Activated T-cell treated with anti-CD3 and anti-CD28 coated beads for 24 hours (primary cell): ENCODE measurements at regions not wholly inside any gene's neighbourhood (a gene's known extent, or its start where the extent isn't known, plus 50 kb on each side); places are given as distances from the start of the nearest gene placed in this dataset.

Experiments used
- DNase-seq: peaks from one replicate; pipeline ENCODE4 v3.0.0-alpha.2; 2020; ENCODE audit warnings: low read depth

DNA sequence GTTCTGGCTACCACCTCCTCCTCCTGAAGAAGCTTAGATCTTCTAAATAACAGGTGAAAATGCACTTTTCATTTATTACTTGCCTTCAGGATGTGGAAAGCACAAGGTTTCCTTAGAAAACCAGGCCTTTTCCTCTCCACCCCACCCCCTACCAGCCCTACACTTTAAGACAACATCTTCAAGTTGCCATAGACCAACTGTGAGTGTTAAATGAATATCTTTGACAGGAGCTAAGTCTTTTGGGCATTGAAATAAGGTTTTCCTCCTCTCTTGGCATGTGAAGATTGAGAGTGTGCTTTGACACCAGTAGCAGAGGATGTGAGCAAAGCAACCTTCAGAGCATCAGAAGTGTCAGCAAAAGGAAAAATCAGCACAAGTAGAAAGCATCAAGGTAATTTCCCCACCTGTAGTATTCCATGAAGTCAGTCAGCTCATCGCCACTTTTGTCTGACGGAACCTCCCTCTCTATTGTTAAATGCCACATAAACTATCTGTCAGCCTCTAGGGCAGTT, 532.3 kb upstream of the MMS22L start:
- DNase-seq = no peak

DNA sequence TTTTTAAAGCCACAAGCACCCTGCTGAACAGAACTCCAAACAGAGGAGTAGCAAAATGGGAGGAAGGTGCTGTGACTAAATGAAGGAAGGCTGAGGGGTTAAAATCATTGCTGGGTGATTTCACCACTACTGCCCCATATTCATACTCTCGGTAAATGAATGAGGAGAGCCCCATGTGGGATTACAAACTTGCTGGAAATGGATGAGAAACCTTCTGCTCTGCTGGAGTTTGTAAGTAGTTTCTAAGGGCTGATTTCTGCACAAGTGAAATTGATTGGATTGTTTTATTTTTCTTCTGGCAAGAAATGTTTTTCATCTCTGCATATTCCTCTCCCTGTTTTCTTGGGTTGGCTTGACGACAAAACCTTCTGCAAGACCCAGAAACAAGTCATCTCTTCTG, 533.5 kb upstream of the MMS22L start:
- no peak for DNase-seq

DNA sequence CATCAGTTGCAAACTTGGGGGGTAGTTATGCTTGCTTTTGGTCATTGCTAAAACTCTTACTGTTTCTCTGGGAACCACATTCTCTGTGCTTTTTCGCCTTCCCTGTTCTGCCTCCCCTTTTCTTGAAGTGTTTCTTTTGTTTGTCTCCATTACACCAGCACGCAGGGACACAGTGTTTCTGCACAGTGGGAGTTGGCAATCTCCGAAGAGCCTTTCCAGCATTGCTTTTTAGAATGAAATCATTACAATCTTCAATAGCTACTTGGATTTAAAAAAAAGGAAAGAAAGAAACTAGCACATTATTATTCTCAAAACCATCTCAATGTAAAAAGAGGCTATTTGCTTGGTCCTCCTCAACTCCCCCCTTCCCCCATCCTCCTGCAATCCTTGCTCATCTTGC, 536.7 kb upstream of the MMS22L start:
- no peak for DNase-seq

DNA sequence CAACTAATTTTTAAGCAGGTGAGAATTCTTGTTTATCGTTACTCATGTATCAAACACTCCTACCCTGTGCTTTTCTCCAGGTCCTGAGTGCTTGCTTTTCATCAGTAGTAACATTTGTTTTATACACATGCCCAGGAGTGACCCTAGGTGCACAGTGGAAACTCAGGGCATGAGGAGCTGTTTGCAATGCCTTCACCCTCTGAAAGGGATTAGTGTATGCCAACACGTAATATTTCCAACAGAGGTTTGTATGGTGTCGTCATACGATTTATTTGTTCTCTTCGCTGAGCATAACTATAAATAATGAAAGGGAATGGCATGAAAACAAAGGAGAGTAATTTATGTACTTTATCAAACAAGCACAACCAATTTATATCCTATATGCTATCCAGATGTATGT, 537.4 kb upstream of the MMS22L start:
- DNase-seq = no peak

DNA sequence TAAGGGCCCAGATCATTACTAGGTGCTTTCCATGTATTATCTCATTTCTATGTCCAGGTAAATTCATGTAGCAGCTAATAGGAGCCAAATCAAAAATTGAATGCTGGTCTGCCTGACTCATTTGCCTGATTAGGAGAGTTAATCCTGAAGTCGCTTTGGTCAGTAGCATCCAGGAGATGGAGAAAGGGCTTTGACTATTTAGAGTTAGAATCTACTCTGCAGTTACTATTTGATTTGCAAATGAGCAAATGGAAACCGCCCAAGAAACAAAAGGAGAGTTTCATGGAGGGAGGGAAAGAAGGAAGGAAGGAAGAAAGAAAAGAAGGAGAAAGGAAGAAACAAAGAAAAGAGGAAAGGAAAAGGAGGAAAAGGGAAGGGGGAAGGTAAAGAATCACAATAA, 539.6 kb upstream of the MMS22L start:
- DNase-seq = no peak

DNA sequence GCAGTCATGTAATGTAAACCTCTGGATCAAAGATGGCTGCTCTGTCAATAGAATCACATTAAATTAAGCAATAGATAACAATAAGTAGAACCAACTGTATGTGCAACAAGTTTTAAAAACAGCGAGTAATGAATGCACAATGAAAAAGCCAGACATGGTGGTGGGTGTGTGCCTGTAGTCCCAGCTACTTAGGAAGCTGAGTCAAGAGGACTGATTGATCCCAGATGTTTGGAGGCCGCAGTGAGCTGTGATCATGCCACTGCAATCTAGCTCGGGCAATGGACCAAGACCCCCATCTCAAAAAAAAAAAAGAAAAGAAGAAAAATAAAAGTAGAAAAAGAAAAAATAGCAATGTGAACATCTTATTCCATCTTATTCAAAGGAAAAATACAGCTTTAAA, 558.7 kb upstream of the MMS22L start:
- no peak for DNase-seq

DNA sequence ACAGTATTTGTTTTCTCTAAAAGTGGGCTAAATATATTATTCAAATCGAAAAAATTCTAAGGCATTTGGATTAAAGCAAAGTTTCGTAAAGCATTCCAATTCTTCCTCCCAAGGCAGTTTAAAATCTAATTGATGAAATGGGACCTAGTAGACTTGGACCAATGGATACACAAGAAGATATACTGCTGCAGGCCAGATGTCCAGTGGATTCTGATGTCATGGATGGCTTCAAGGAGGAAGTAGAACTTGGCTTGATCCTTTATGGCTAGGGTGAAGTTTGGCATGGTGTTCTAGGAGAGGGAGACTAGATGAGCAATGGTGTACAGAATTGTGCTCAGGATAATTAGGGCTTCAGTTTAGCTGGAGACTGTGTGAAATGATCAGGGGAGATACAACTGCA, 559.5 kb upstream of the MMS22L start:
- DNase-seq = no peak

DNA sequence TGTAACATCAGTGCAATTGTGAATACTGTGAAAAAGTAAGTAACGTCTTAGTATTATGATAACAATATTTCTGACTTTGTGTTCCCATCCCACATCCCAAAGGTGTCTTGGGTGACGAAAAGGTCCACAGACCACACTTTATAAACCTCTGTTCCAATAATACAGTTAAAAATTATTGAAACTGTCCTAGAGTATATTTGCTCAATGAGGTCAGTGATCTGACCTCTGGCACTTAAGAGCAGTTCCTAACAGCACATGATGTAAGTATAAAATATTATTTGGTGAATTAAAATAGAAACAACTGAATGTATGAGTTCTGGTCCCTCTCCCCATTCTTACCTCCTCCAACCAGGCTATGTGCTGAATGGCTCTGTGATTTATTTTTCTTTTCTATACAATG, 566.4 kb upstream of the MMS22L start:
- DNase-seq = no peak

DNA sequence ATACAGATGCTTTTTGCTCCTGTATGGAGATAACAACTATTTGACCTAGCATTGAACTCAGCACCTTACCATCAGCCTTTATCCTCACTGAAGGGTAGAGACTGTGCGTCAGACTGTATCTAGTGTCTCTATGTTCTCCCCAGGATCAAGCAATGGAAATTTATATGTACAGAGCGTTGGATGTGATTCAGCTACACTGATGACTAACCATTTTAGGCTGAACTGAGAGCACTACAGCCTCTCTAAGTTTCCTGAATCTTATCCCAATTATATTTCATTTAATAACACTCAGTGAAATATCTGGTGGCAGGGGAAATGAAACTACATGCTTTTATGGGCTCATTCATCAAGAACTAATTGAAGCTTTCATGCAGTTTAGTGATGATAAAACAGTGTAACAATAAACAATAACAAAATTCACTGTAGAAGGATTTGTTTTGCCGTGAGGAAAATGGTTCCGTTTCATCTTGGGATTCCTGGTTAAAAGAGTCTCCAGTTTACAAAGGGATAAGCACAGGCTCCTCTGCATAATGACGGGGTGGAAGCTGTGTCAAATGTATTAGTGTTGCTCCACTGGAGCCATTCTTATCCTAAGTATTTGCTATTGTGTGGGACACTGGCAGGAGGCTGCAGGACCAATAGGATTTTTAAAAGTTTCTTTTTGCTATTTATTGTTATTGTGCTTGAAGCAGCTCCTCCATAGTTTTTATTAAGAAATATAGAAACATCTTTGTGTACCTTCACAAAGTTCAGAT, 567.6 kb upstream of the MMS22L start:
- DNase-seq = no peak

DNA sequence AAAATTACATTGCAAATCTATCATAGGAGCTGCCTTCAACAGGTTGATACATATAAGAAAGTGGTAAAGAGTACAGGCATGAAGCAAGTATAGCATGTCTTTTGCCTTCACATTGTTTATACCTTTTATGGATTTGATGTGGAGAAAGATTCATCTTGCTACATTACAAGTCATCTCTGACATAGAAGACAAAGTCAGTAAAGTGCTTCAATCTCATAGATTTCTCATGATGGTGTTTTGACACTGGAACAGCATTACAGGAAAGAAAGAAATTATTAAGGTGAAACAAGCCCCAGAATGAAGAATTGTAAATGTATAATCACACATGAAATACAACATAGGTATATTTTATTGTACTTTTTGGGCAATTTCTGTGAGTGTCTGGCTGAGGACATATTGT, 580.7 kb upstream of the MMS22L start:
- DNase-seq = no peak

DNA sequence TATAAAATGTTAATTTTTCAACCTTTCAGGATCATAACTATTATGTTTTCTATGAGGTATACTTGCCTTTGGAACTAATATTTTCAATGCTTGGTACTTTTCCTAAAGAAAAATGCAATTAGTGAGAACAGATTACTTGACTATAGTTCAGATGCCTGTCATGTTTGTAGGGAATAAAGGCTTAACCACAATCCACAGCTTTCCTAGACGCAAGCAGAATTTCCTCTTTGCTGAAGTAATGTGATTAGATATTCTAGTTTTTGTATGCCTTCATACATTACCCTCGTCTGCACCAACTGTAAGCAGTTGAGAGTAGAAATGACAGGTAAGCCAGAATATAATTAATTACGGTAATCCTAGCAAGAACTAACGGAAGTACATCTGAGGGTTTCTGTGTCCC, 581.4 kb upstream of the MMS22L start:
- no peak for DNase-seq

DNA sequence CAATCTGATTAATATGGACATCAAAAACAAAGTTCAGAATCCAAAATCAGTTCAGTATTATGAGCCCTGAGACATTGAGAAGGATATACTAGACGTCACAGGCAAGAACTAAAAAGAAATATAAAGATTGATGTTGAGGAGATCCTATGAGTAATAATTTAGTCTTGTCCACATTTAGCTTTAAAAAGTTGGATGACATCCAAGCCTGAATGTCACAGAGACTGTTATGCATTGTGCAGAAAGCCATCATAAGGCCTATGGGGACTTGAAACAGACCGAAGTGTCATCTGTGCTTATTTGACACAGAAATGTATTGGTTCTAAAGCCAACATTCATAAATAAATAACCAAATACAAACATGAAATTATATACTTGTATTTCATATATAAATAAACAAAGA, 581.8 kb upstream of the MMS22L start:
- DNase-seq = no peak

DNA sequence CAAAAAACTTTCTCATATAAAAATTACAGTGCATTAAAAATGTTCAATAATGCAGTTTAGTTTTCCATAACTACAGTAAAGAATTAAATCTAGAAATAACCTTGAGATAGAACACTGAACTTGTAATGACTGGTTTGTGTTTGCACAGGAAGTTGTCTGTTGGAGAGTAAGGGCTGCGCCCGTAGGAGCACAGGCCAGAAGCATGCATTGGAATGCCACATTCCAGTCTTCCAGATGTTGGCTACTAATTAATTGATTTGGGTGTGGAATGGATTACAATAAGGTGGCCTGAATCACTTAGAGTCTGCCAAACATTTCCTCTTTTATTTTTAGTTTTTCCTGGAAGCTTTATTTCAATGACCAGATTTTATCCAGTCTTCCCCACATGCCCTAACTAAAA, 582.6 kb upstream of the MMS22L start:
- DNase-seq = no peak

DNA sequence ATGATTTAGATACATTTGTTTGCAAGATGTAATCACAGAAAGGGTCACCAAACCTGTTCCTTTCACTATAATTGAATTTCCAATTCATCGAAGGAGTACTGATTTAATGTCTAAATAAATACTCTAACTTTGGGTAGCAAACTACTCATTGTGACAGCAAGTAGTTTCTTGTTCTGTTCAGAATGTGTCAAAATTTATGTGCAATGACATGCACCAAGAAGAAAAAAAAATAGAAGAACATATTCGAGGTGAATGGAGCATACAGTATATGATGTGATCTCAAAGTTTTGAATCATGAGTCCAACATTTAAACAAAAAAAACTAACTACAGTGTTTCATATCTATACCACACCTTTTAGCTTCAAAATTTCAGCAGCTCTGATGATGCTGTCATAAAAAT, 583.6 kb upstream of the MMS22L start:
- DNase-seq = no peak

DNA sequence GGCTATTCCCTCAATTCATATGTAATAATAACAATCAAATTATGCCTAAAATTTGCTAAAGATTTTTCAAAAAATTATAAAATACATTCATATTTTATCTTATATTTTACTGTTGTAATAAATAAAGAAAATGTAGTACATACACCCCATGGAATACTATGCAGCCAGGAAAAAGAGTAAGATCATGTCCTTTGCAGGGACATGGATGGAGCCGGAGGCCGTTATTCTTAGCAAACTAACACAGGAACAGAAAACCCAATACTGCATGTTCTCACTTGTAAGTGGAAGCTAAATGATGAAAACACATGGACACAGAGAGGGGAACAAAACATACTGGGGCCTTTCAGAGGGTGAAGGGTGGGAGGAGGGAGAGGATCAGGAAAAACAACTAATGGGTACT, 584.2 kb upstream of the MMS22L start:
- DNase-seq = no peak

DNA sequence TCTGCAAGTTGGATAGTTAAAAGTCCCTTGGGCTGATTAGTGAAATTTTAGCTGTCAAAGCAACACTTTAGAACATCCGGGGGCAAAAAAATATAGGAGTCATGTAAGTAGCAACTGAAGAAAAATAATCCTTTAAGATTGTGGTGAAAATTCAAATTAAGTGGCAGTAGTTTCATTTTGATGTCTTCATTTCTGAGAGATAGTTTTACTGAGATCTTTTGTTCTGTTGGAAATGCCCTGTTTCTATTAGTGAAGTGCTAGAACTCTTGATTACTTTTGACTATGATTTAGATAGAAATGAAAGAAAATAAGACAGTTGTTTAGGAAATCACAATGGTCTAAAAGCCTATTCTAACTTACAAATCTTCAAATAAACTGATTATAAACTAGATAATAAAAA, 587.3 kb upstream of the MMS22L start:
- no peak for DNase-seq

DNA sequence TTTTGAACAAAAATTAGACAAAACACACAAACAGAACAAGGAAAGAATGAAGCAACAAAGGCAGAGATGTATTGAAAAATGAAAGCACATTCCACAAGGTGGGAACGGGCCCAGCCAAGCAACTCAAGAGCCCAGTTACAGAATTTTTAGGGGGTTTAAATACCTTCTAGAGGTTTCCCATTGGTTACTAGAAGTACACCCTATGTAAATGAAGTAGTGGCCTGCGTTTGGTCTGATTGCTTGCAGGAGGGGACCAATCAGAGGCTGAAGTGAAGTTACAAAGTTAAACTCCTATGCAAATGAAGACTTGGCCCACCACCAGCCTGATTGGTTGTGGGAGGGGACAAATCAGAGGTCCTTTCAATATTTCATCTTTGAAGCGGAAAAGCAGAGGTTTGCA, 593.7 kb upstream of the MMS22L start:
- no peak for DNase-seq

DNA sequence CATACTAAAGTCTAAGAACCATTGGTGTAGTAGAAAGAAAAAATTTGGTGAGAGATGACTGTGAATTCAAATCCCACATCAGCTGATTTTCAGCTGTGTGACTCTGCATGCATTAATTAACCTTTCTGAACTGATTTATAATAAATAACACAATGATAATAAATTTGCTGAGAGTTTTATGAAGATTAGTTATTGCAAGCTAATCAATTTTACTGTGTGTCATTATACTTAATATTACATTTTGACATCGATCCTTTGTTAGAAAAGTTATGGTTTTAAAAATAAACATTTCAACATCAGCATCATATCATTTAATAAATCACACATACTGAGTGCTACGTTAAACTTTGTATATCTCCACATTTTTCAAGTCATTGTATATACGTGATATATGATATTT, 599.7 kb upstream of the MMS22L start:
- no peak for DNase-seq

DNA sequence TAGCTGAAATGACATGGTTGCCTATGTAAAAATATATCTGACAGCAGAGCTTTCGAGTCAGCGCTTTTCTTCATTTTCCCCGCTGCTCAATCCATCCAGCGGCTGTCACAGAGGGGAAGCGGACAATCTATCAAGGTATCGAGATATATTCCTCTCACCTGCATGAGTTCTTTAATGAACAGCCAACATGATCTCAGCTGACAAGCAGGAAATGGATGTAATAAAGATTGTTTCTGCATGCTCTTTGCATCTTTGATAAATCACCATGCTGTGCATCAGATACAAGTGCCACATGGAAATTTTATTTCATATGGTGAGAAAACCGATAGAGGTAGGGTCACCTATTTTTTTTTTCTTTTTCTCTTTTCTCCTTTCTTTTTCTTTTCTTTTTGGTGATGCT, 602.3 kb upstream of the MMS22L start:
- DNase-seq = no peak

DNA sequence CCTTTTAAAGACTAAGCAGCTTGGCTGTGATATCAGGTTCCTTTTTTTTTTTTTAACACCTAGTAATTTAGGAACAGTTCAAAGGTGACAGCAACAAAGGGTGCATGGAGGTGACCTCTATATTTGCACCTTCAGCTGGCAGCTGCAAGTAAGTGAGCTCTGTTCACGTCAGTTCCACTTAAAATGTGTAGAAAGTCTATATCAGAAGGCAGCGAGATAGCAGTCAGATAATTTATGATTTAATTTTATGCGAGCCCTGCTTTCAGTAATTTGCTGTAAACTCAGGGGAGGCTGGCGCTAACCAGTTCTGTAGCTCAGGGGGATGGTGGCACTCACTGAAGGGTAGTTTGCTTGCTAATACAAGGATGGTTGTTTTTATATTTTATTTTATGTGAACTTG, 602.8 kb upstream of the MMS22L start:
- DNase-seq = no peak

DNA sequence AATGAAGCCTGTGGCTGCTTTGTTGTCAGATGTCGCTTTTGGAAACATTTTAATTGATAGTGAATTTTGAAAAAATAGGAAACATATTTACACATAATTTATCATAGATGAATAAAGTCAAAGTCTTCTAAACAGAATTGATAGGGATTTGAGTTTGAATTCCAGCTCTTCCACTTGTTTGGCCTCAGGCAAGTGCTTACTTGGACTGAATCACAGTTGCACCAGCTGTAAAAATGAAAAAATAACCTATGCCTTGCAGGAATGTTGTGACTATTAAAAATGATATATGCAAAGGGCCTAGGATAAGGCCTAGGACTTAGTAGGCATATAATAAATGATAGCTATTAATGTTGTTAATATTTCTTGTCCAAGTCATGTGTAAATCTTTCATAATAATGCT, 618.5 kb upstream of the MMS22L start:
- no peak for DNase-seq

DNA sequence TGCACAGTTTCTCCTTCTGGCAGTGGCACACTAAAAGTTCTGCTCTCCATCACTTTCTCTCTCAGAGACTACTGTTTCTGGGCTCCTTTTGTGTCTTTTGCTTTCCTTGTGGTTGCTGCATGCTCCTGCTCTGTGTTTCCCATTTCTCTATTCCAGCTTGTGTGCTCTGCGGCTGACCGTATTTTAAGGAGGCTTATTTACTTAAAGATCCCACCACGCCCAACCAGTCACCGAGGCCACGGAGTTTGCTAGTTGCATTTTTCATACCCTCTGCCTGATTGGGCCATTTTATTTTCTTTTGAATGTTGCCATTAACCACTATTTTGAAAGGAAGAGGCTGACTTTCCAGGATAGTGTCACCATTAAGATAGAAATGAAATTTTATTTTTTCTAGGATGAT, 626.4 kb upstream of the MMS22L start:
- DNase-seq = no peak

DNA sequence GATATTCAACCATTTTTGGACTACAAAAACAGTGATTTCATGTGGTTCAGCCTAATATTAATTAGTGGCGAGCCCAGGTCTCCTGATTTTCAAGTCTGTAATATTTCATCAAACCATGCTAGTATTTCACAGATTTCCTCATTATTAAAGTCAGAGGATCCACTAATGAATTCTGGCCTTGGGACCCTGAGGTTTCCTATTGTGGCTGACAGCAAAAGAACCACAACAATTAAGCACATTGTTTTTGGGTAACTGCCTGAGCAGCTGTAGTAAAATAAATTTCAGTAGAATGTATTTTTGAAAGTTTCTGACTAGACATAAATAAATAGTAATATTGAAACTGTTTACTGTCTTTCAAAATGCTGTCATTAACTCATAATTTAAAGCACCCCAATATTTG, 630.7 kb upstream of the MMS22L start:
- DNase-seq = no peak

DNA sequence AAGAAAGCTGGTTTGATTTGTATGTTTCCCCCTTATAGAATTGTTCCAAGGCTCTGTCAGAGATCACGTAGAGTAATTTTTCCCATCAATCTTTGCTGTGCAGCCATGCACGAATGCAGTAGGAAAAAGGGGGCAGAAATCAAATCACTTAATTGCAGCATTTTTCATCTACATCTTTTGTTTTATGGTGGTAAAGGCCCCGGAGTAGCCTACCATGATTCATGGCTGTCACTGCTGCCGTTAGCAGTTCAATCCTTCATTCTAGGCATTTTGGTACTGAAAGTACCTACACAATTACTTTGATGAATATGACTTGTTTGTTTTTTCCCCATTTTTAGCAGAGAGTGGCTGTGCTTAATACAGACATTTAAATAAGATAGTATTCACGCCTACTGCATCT, 631.9 kb upstream of the MMS22L start:
- DNase-seq = no peak

DNA sequence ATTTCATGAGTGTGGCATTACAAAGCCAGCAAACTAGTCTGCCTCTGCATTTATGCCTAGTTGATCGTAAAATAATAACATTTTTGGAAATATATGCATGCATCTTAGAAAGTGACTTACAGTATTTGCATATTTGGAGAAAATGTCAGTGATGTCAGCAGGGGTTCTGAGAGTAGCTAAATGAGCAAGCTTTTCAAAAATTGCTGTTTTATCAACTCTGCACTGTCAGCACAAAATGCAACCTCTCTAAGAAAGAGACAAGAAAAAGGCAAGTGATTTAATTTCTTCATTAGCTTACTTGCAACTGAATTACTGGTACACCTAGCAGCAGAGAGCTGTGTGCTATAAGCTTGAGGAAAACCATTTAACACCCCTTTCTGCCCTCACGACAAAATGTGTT, 632.5 kb upstream of the MMS22L start:
- DNase-seq = no peak
